B cell (primary cell): ENCODE measurements at regions not wholly inside any gene's neighbourhood (a gene's known extent, or its start where the extent isn't known, plus 50 kb on each side); places are given as distances from the start of the nearest gene placed in this dataset.

Experiments
- ATAC-seq: fragments of 200-7000 bp; cut with Tn5 transposase; one replicate; pipeline ENCODE4 v1.10.0; 2021; ENCODE audit warnings: low read depth, mild to moderate bottlenecking, moderate number of reproducible peaks, moderate library complexity
- CTCF ChIA-PET: fragments of 350-600 bp; sonication (Branson Sonifier 250); formaldehyde crosslinking; loops from one replicate; lab custom pipeline; 2021; ENCODE audit warnings: antibody characterized with exemption, inconsistent platforms; lab: Charles Lee
- POLR2A ChIA-PET: fragments of 350-600 bp; sonication (Branson Sonifier 250); formaldehyde crosslinking; loops from one replicate; lab custom pipeline; 2021; ENCODE audit warnings: antibody characterized with exemption; lab: Charles Lee
- DNase-seq: peaks from one replicate; pipeline ENCODE4 v3.0.0; 2013
- H2AFZ ChIP-seq: 2 replicates; pipeline ENCODE4 v1.6.1; 2012; ENCODE audit warnings: mild to moderate bottlenecking, low read depth, low read length; ENCODE audit not compliant: insufficient read depth, poor library complexity, severe bottlenecking
- H3K27ac ChIP-seq, 2 donors: 1 replicate in 1 of 2; 2 replicates in 1 of 2; pipeline ENCODE4 v1.5.1; 2012 to 2013; ENCODE audit warnings: low read length in 2 of 2, mild to moderate bottlenecking in 2 of 2, moderate library complexity in 1 of 2
- H3K27me3 ChIP-seq, 4 experiments: fragments of 200-600 bp in 1 of 4; sonication (generic) in 1 of 4; replicated peaks in 1 of 4; 1 replicate in 2 of 4; 2 replicates in 2 of 4; pipeline versions ENCODE4 v1.6.1 to v1.7.0; 2013 to 2016; ENCODE audit warnings: low read length in 3 of 4, mild to moderate bottlenecking in 2 of 4, mixed read lengths in 1 of 4, moderate library complexity in 1 of 4; ENCODE audit not compliant: insufficient read depth in 4 of 4, control insufficient read depth in 3 of 4; ENCODE audit errors: control extremely low read depth in 1 of 4
- H3K36me3 ChIP-seq, 2 experiments: replicated peaks in 1 of 2; 1 replicate in 1 of 2; 2 replicates in 1 of 2; pipeline versions ENCODE4 v1.6.1 to v1.7.1; 2013; ENCODE audit warnings: low read length in 1 of 2; ENCODE audit not compliant: insufficient read depth in 2 of 2, control insufficient read depth in 1 of 2; ENCODE audit errors: control extremely low read depth in 1 of 2, extremely low read depth in 1 of 2
- H3K4me1 ChIP-seq, 2 donors: fragments of 200-600 bp in 1 of 2; sonication (generic) in 1 of 2; 1 replicate in 1 of 2; 2 replicates in 1 of 2; pipeline versions ENCODE4 v1.5.1 to v1.6.1; 2013 to 2017; ENCODE audit warnings: low read length in 2 of 2; ENCODE audit not compliant: control insufficient read depth in 2 of 2, insufficient read depth in 2 of 2
- H3K4me2 ChIP-seq: replicated peaks from 2 replicates; pipeline ENCODE3; 2012; ENCODE audit warnings: mild to moderate bottlenecking, low read depth, low read length; ENCODE audit not compliant: poor library complexity, severe bottlenecking
- H3K4me3 ChIP-seq, 5 experiments: fragments of 200-600 bp in 1 of 5; sonication (generic) in 1 of 5; 1 replicate in 3 of 5; 2 replicates in 2 of 5; pipeline versions ENCODE4 v1.5.1 to v1.7.0; 2011 to 2016; ENCODE audit warnings: low read length in 4 of 5, mild to moderate bottlenecking in 4 of 5, low read depth in 2 of 5, control low read depth in 1 of 5, moderate library complexity in 1 of 5; ENCODE audit not compliant: insufficient read depth in 1 of 5; ENCODE audit errors: control extremely low read depth in 1 of 5, extremely low read depth in 1 of 5
- H3K79me2 ChIP-seq: fragments of 200-600 bp; sonication (generic); one replicate; pipeline ENCODE4 v1.6.0; 2016; ENCODE audit warnings: low read length; ENCODE audit not compliant: control insufficient read depth, insufficient read depth
- H3K9ac ChIP-seq: fragments of 200-600 bp; sonication (generic); 2 replicates; pipeline ENCODE4 v1.6.1; 2017; ENCODE audit warnings: mild to moderate bottlenecking, low read length, moderate library complexity
- H3K9me3 ChIP-seq, 3 donors: one replicate each; pipeline versions ENCODE4 v1.6.1 to v1.7.1; 2013; ENCODE audit warnings: low read length in 2 of 3; ENCODE audit not compliant: control insufficient read depth in 2 of 3, insufficient read depth in 1 of 3; ENCODE audit errors: control extremely low read depth in 1 of 3
- H4K20me1 ChIP-seq: 2 replicates; pipeline ENCODE4 v1.6.0; 2012; ENCODE audit warnings: mild to moderate bottlenecking, low read length; ENCODE audit not compliant: insufficient read depth, control insufficient read depth, poor library complexity, severe bottlenecking
- H3K27ac Mint-ChIP-seq: one replicate; pipeline ENCODE4 v1.8.0; 2021; ENCODE audit warnings: mixed read lengths
- H3K27me3 Mint-ChIP-seq: one replicate; pipeline ENCODE4 v1.8.0; 2021; ENCODE audit warnings: mixed read lengths
- H3K4me1 Mint-ChIP-seq: one replicate; pipeline ENCODE4 v1.8.0; 2021; ENCODE audit warnings: mixed read lengths
- H3K4me3 Mint-ChIP-seq: one replicate; pipeline ENCODE4 v1.8.0; 2021; ENCODE audit warnings: mixed read lengths
- H3K9me3 Mint-ChIP-seq: one replicate; pipeline ENCODE4 v1.8.0; 2022; ENCODE audit warnings: mixed read lengths; ENCODE audit not compliant: insufficient read depth
- CTCF ChIP-seq: fragments of 200-600 bp; IDR thresholded peaks from one replicate; pipeline ENCODE4 v1.8.0; 2022; ENCODE audit warnings: antibody characterized with exemption, mild to moderate bottlenecking
- EZH2 ChIP-seq: IDR thresholded peaks from 2 replicates; pipeline ENCODE4 v1.6.1; 2012; ENCODE audit warnings: borderline replicate concordance, low read depth, mild to moderate bottlenecking, moderate library complexity, low read length; ENCODE audit not compliant: insufficient read depth, poor library complexity, severe bottlenecking
- WGBS: methylation state at CpG from one replicate; pipeline ENCODE4 v1.1.5; 2013; ENCODE audit warnings: missing lambda C conversion rate; ENCODE audit not compliant: insufficient coverage; 5-methylcytosine and 5-hydroxymethylcytosine counted together
- intact Hi-C: fragments of 100-400 bp; cut with micrococcal nuclease; formaldehyde crosslinking; loops from one replicate; pipeline ENCODE4 v1.10.0; 2022

DNA sequence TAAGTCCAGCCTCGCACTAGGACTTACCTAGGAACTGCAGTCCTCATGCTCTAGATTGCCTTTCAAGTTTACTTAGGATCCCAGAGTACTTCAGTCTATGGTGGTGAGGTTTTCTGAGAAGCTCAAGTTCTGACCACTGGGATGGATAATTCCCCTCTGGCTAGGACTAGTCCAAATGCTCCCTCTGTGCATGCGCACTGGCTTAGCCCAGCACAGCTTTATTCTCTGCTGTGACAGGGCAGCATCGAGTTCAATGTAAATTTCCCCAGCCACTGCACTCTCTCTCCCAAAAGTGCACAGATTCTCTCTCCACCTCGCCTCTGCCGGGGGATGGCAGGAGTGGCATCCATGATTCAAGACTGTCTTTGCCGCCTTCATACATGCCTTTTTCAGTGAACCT is 241.6 kb downstream of the ZNF326 start:
- Histone ChIP-seq H3K79me2 (no peaks in the 10 kb centered on the region), H3K27ac (no peak overlapping the region), H3K4me1 (no peaks in the 10 kb centered on the region), H3K9ac (no peak overlapping the region), H3K36me3 (no peaks in the 10 kb centered on the region), H3K4me3 (no peak overlapping the region), H3K9me3 (peaks cover 0 to 3% (median 0%) of the 10 kb centered on the region in 3 donors), H3K4me2 (no peak overlapping the region), H4K20me1 (no peaks in the 10 kb centered on the region), H2AFZ (no peak overlapping the region), H3K27me3 (no peaks in the 10 kb centered on the region)
- H3K4me1 Mint-ChIP-seq: no peaks in the 10 kb centered on the region
- no peak for TF ChIP-seq EZH2
- no peak for TF ChIP-seq CTCF
- H3K27ac Mint-ChIP-seq: no peak overlapping the region
- no peaks in the 10 kb centered on the region for H3K27me3 Mint-ChIP-seq
- ChIA-PET CTCF (no interaction called here), POLR2A (no interaction called here)
- no peaks in the 10 kb centered on the region for H3K9me3 Mint-ChIP-seq
- DNase-seq (no peak), ATAC-seq (no peak)
- 94% methylated on average over 5 of the region's 6 CpGs for WGBS
- intact Hi-C loops: no loop called here
- H3K4me3 Mint-ChIP-seq: no peak overlapping the region

- H3K27ac ChIP-seq: no peak overlapping the region
- H3K27me3 ChIP-seq: no peaks in the 10 kb centered on the region
- intact Hi-C loops: no loop called here
- Mint-ChIP-seq H3K27me3 (peaks cover 3% of the 10 kb centered on the region), H3K4me3 (no peak overlapping the region), H3K4me1 (no peaks in the 10 kb centered on the region), H3K9me3 (peaks cover 5% of the 10 kb centered on the region), H3K27ac (no peak overlapping the region)
- DNase-seq (no peak), ATAC-seq (no peak)
- H3K9me3 ChIP-seq: peaks cover 0 to 13% (median 0%) of the 10 kb centered on the region in 3 donors
- H3K4me3 ChIP-seq: no peak overlapping the region
- no peaks in the 10 kb centered on the region for H4K20me1 ChIP-seq
- TF ChIP-seq EZH2 (no peak), CTCF (no peak)
- no peak overlapping the region for H3K9ac ChIP-seq
- no peaks in the 10 kb centered on the region for H3K4me1 ChIP-seq
- ChIA-PET CTCF (no interaction called here), POLR2A (no interaction called here)
- H3K36me3 ChIP-seq: no peaks in the 10 kb centered on the region
- no peak overlapping the region for H2AFZ ChIP-seq
- H3K79me2 ChIP-seq: no peaks in the 10 kb centered on the region
- no peak overlapping the region for H3K4me2 ChIP-seq
These were observed 228.5 kb downstream of the ZNF326 start for GRCh38 chr1:90223401-90223800.
